NOMO-1 treated with DMSO at 0.1 percent for 48 hours (cell line): ENCODE measurements at regions not wholly inside any gene's neighbourhood (a gene's known extent, or its start where the extent isn't known, plus 50 kb on each side); places are given as distances from the start of the nearest gene placed in this dataset.

Experiments
- DNase-seq: peaks from one replicate; lab custom pipeline; 2025; ENCODE audit not compliant: unreplicated experiment; lab: John Stamatoyannopoulos, UW

DNA sequence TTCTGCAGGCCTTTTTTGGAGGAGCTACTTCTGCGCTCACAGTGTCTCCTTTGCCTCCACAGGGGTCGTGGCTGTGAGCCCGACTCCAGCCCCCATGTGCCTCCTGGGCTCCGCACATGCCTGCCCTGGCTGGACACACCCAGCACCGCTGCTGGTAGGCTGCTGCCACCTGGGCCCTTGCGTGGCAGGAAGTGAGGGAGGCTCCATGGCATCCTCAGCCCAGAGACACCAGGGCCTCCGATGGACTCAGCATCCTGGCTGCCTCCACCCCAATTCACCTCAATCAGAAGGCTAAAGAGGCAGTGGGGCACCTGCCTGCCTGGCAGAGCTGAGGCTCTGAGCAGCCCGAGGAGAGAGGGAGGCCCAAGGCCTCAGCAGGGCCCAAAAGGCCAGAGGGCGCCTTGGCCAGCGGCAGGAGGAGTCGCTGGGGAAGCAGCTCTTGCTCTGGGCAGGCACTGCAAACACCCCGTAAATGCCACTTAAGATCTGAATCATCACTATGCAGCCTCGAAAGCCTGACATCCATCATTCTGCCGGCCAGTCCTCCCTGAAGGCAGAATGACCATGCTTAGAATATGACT is 68.3 kb upstream of the OTOS start:
- no peak for DNase-seq

DNA sequence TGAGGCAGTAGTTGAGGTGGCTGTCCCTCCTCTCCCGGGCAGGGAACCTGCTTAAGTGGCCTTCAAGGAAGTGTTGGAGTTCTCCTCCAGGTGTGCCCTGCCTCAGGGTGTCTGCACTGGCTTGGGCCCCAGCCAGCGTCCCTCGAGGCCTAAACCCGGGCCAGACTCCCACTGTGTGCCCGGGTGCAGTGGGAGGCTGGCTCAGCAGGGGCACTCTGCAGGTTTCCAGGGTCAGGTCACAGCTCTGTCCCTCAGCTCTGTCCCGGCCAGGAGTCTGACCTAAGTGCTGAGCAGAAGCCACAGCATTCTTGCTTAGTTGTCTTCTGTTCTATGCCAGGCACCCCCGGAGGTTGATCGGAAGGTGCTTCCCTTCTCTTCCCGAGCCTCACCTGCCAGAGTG is 69.0 kb upstream of the OTOS start:
- no peak for DNase-seq

DNA sequence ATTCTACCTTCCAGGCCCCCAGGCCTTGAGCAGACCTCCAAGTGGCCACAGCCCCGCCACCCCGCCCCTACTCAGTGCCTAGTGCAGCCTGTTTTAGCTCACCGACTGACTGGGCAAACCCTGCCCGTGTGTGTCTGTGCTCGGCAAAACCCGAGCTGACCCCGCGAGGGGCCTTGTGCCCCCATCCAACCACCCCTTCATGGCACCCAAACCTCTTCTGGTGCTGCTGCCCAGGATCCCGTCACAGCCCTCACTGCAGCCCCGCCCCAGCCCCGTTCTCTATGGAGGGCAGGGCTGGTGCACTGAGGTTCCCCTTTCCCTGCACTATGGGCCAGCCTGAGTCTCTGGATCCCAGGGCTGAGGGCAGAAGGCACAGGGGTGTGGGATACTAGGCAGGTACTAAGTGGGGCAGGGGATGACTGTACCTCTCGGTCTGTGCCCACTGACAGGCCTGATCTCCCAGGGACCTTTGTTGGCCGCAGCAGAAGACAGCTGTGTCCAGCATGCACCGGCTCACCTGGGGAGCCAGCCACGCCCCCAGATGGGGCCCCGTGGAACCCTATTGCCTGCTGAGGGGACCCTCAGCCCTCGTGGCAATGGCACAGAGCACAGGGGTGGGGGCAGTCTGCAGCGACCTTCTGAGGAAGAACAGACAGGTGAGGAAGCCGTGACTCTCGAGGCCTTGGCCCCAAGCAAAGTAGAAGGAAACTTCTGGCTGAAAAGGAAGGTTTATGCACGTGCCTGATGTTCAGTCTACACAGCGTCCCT is 69.9 kb upstream of the OTOS start:
- DNase-seq, result no peak

DNA sequence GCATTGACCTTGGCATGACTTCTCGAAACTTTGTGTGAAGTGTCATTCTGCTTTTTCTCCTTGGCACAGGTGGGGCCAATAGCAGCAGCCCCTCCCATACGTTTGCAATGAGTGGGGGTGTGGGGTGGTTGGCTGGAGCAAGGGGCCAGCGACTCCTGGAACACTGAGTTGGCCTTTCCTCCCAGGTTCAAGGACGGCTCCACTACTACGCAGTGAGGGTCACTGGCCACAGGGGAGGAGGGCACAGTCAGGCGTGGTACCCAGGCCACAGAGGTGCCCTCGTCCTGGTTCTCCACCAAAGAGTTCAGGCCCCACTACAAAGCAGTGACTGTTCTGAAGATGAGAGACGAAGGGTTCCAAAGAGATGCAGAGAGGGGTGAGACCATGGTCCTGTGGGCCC is 70.6 kb upstream of the OTOS start:
- DNase-seq, result no peak

DNA sequence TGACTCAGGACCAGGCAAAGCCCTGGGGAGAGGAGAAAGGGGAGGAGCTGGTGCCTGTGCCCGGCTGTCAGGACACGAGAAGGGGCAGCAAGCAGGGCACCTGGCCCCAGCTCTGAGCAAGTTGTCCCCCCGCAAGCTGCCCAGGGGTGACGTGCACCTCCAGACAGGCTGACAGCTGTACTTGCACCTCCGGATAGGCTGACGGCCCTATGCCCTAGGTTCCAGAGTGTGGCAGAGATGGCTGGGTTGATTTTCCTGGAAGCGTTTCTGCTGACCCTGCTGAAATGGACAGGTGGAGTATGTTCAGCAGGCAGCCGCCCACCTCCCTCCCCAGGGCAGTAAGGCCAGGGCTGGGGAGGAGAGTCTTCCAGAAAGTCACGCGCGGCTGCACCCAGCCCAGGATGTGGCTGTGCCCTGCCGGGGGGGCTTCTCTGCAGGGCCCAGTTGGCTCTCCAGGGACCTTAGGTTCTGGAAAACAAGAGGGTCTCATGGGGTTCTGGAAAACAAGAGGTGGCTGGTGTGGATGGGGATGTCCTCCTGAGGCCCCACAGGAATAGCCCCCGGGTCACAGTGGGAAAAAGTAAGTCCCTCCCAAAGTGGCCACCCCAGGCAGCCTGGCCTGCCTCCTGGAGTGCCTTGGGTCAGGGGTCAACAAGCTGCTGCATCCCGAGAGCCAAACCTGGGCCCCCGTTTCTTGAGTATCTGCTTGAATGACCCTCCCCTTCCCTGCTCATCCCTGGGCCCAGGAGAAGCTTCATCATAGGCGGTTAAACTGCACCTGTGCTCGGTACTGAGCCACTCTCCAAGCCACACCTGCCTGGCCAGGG is 71.4 kb upstream of the OTOS start:
- DNase-seq, result no peak

DNA sequence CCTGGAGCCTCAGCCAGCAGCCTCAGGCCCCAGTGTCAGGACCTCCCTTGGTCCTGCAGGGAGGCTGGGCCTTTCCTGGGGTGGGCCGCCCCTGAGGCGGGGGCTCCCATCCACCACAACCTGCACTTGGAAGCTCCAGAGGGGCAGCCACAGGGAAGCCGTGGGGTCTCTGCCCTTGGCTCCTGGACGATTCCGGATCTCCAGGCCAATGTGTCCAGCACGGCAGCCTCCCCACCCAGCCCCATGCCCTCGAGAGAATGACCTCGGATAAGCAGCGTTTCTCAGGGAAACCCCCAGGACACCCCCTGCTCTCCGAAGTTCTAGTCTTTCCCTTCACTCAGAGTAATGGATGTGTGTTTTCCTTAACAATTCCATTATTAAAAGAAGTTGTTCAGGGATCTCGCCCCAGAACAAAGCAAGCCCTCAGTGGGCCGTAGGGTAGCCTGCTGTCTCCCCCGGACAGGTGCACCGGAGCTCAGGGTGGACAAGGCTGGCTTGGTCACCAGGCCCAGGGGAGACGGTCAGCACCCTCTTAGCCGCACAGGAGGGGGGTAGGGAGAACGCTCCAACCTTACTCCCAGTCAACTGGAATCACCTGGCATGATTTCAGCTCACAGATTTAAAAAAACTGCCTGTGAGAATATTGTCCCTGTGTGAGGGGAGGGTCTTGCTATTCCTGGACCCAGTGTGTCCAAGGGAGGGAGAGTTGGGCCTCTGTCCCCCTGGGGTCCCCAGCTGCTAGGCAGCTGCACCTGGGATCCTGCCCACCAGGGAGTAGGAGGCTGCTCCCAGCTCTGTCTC is 72.2 kb upstream of the OTOS start:
- DNase-seq, result no peak

DNA sequence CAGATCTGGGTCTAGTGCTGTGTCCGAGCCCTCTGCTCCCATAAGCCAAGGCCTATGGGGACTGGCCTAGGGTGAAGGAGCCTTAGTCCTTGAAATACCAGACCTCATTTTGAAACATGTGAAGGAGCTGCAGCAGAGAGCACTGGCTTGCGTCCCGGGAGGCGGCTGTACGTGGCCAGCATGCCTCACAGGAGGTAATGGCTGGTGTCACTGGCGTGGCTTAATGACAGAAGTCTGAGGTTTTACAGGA is 72.7 kb upstream of the OTOS start:
- no peak for DNase-seq

DNA sequence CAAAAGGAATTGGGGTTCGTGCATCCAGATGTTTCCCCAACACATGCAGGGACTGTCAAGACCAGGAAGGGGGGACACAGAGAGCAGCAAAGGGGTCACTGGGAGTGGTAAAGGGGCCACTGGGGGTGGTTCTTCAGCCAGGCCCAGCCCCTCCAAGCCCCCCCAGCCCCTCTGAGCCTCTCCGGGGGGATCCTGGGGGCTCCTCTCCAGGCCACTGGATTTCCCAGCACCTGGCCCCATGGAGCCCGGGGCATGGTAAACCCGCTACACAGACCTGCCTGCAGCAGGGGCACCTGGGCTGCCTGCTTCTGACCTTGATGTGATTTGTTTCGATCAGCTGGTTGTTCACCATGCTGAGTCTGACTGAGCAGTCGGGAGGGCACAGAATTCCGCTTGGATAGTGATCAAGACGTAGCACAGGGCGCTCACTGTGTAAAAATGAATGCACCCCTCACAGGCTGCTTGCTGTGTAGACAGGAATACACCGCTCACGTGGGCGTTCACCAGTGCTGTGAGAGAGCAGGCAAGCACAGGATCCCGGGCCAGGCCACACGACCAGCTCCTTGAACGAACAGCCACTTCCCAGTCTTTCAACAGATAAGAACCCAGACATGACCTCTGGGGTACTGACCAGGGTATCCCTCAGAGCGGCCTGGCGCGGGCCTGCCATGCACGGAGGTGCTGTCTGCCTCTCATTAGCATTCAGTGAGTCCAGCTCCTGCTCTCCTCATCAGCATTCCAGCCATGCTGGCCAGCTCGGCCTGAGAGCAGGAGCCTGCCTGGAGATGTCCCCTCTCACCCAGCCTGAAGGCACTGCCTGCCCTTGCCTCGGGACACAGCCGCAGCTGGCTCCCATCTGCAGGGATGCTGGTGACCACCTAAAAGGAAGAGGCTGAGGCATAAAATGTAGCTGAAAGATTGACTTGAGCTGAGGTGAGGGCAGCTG is 73.3 kb upstream of the OTOS start:
- DNase-seq, result no peak

DNA sequence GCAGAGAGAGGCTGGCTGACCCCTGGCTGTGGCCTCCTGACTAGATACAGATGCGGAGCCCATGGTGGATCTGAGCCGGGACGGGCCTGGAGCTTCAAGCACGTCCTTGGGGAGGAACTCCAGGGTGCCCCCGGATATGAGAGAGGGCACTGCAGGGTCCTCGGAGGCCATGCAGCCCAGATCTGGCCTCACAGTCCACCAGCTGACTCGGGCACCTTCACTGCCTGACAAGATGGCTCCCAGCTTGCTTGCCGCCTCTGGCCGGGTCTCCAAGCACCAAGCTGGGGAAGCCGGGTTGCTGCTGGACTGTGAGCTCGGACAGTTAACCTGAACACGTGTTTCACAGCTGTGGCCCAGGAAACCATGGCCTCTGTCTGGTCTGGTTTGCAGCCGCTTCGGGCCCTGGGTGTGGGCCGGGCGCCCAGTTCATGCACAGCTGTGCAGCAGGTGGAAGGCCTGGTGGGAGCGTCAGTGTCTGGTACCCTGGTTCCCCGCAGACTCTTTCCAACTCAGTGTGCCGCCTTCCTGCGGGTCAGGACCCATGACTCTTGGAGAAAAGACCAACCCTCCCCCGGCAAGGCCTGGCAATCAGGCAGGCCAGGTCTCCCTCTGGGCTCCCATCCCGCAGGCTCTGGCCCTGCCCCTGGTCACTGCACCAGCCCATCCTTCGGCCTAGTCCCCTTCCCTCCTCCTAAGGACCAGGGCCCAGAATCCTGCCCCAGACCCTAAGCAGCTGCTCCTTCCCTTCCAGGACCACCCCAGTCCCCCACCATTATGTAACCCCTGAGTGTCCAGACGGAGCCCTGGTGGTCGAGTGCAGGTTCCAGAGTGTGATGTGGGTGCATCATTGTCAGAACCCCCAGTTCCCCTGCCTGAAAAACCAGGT is 74.6 kb upstream of the OTOS start:
- no peak for DNase-seq

DNA sequence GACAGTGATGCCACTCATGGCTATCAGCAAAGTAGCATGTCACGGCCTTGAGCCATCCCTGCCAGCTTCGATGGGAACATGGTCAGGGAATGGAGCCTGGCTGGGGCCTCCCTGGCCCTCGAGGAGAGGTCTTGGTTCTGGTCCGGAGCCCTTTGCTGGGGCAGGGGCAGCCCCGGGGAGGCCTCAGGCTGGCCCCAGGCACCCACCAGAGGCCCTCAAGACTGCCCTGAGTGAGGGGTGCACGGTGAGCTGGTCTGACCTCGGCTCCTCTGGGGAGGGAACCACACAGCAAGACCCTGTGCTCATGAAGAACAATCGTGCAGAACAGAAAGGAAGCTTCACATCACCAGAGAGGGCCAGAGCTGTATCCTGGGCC is 75.2 kb upstream of the OTOS start:
- DNase-seq, result no peak

DNA sequence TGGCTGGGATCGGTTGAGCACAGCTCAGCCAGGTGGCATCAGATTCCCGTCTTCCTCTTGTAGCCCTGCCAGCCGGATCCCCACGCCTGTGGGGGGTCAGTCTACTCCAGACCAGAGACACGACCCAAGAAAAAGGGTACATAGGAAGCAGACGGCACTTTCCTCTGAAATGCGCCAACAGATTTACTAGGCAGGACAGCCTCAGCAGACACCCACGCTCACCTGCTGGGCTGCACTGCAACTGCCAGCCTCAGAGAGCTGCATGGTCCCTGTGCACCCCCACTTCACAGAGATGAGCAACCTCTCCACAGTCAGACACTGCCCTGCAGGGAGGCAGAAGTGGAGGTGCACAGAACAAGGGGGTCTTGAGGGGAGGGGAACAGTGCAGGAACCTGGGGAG is 75.7 kb upstream of the OTOS start:
- DNase-seq, result no peak

DNA sequence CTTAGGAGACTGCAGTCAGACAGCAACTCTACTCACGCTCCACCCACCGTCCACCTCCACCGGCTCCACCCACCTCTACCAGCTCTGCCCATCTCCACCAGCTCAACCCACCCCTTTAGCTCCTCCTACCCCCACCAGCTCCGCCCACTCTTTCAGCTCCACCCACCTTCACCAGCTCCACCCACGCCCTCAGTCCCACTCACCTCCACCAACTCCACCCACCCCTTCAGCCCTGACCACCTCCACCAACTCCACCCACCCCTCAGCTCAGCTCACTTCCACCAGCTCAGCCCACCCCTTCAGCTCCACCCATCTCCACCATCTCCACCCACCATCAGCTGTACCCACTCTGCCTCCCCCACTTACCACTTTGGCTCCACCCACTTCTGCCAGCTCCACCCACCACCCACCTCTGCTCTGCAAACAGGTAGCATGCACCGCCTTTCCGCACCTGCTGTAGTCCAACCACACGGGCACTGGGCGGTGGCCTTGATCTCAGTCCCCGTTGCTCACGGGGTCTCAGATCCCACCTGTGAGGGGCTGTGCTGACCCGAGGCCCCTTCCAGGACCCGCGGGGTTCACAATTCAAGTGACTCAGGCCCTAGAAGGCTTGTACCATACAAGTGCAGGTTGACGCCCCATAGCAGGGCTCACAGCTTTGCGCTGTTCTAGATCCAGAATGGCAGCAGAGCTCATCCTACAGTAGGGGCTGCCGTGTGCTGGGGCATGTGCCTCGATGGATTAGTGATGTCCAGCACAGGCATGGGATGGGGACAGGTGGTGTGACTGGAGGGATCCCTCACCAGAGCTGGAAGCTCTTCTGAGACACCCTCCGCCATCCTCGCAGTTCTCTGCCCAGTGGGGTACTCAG is 77.2 kb upstream of the OTOS start:
- DNase-seq, result no peak

DNA sequence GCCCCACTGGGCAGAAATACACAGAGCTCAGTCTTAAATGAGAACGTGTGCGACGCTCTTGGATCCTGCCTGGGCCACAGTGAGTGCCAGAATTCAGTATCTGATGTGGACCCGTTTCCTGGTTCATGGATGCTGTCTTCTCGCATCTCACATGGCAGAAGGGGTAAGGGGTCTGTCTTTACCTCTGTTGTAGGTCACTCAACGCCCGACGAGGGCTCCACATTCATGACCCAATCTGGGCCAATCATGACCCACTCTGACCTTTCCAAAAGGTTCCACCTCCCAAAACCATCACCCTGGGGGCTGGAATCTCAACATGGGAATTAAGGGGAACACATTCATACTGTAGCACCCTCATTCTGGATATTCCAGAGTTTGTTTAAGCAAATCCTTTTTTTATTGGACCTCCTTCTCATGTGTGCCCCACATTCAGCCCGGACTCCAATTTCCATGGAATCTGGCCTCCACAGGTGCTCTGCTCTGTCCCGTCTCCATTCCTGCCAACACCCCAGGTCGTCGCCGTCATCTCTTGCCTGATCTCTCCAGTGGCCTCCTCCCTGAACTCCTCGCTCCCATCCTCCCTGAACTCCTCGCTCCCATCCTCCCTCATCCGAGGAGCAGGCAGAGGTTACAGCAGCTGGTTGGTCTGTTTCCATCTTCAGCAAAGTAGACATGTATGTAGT is 78.9 kb upstream of the OTOS start:
- DNase-seq, result no peak

DNA sequence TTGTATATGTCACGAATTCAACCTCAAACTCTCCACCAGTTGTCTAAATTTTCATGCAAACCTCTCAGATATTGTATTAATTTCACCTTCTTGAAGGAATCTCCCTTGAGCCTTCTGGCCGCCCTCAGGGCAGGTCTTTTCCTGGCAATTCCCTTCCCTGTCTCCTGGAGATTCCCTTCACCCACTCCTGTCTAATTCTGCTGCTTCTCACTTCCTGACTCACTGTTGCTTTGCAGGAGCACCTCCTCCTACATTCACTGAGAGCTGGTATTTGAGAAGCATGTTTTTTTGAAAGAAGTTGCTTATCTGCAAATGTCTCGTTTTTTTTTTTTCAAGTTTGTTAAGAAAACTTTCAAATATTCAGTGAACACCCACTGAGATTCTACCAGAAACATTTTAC is 79.9 kb upstream of the OTOS start:
- DNase-seq, result no peak

DNA sequence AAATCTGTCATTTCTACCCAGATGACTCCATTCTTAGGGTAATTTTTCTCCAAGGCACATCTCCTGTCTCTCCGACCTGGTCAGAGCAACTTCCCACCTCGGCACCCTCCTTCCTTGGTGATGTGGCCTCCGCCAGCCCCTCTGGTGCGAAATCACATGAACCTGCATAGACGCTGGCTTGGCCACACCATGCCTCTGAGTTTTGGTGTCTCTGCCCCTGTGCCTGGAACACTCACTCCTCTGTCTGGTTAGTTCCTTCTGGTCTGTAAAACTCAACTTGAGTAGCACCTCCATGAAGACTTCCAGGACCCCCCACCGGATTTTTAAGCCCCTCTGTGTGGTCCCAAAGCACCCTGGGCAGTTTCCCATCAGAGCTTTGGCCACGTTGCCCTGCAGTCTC is 83.2 kb upstream of the OTOS start:
- no peak for DNase-seq

DNA sequence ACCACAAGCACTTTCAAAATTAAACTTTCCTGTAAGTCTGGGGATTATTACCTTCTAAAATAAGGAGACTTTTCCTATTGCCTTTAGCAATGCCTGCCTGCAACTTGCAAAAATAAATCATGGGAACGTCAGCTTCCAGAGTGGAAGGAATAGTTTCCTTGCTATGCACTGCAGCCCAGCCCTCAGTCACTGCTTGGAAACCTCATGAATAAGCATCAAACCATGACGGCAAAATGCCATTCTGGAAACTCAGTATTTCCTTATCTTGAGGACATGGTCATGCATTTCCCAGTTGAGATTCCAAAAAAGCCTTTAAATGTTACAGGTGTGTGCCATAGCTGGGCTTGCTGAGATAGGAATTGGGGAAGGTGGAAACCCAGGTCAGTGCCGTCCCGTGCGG is 84.2 kb upstream of the OTOS start:
- DNase-seq, result no peak

DNA sequence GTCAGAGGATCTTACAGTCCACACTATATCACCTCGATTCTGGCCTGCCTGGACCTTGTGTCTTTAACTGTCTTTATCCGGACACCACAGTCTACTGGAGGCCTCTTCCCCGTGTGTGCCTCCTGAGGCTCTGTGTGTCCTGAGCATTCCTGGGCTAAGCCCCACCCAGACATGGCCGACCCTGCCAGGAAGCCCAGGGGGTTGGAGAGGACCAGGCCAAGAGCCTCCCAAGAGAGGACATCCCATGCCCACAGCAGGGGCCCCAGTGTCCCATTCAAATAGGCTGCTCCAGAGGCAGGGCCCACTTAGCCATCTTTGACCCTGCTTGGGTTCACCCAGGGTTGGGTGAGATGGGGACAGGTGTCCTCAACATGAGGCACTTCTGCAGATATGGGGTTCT is 84.7 kb upstream of the OTOS start:
- no peak for DNase-seq
